ENCODE measurements at regions not wholly inside any gene's neighbourhood (a gene's known extent, or its start where the extent isn't known, plus 50 kb on each side); places are given as distances from the start of the nearest gene placed in this dataset.

DNA sequence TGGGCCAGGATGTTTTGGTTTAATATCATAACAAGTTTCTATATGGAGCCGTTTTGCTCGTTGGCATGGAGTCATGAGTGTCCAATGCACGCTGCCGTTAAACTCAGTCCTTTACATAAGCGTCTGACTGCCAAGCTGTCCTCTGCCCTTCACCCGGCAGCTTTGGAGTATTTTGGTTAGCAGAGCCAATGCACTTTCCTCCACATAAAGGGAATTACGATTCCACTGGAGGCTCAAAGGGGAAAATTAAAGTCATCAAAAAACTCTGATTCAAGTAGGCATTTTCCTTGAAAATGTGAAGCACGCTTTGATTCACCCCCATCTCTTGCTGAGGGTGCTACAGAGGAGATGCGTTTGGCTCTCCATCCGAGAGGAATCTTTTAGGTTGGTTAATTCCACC is 144.4 kb upstream of the ARGLU1 start:
- no peaks in the 10 kb centered on the region for H3K9me3 ChIP-seq (ENCODE audit: control insufficient read depth, insufficient read depth, low read length)
- DNase-seq (ENCODE audit: low read depth in 4 of 6, low spot score in 6 of 6) = peak in 1 of 6 donors; percentile 34
- H3K36me3 ChIP-seq (ENCODE audit: control insufficient read depth, insufficient read depth, low read length) = no peaks in the 10 kb centered on the region
- H3K27me3 ChIP-seq (ENCODE audit: control insufficient read depth, insufficient read depth, low read length) = no peaks in the 10 kb centered on the region
- WGBS (ENCODE audit: insufficient coverage) = no CpG with 5 or more reads among the region's 10 CpGs
- peaks cover 3% of the 10 kb centered on the region for H3K4me1 ChIP-seq (ENCODE audit: control insufficient read depth, insufficient read depth, low read length)
- no peak overlapping the region for H3K27ac ChIP-seq (ENCODE audit: low read depth, low read length)
- H3K4me3 ChIP-seq (ENCODE audit: low read depth, low read length) = no peak overlapping the region

DNA sequence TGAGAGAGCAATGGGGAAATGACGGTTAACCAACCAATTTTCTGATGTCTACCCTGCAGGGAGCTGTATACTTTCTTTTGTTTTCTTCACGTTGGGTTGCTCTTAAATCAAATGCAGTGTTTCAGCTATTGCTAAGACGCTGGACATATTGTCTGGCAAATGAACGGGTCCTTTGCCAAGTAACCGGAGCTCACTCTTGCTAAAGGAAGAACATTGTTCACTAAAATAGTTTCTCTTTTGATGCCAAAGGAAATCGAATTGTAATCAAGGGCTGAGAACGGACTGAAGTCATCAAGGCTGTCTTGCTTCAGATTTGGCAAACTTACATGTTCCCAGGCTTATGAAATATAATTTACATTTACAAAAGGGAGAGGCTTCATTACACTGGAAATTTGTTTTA is 142.3 kb upstream of the ARGLU1 start:
- no peaks in the 10 kb centered on the region for H3K9me3 ChIP-seq (ENCODE audit: control insufficient read depth, insufficient read depth, low read length)
- no peak overlapping the region for H3K4me3 ChIP-seq (ENCODE audit: low read depth, low read length)
- H3K36me3 ChIP-seq (ENCODE audit: control insufficient read depth, insufficient read depth, low read length) = no peaks in the 10 kb centered on the region
- peak in 2 of 6 donors; percentile 28 to 77 for DNase-seq (ENCODE audit: low read depth in 4 of 6, low spot score in 6 of 6)
- H3K4me1 ChIP-seq (ENCODE audit: control insufficient read depth, insufficient read depth, low read length) = peaks cover 3% of the 10 kb centered on the region
- no peaks in the 10 kb centered on the region for H3K27me3 ChIP-seq (ENCODE audit: control insufficient read depth, insufficient read depth, low read length)
- WGBS (ENCODE audit: insufficient coverage) = 29% methylated on average over 5 of the region's 7 CpGs
- H3K27ac ChIP-seq (ENCODE audit: low read depth, low read length) = peak overlapping the region; percentile 49

DNA sequence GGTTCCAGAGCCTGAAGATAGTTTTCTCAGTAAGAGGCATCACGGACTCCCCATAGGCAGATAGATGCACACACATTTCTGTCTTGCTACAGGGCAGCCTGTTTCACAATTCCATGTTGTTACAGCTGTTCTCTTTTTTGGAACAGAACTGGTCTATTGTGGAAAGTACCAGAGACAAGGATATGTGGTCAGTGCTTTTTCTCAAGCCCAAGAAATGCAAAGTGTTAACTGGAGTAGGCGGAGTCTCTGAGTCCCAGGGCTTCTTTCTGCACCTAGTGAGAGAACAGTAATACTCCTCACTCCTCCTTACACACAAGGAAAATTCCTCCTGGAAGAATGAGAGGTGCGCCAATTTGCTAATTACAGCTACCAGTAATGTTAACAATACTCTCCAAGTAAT is 141.6 kb upstream of the ARGLU1 start:
- Histone ChIP-seq H3K9me3 (ENCODE audit: control insufficient read depth, insufficient read depth, low read length) (no peaks in the 10 kb centered on the region), H3K36me3 (ENCODE audit: control insufficient read depth, insufficient read depth, low read length) (no peaks in the 10 kb centered on the region), H3K27ac (ENCODE audit: low read depth, low read length) (peak overlapping the region; percentile 49), H3K4me1 (ENCODE audit: control insufficient read depth, insufficient read depth, low read length) (peaks cover 3% of the 10 kb centered on the region), H3K4me3 (ENCODE audit: low read depth, low read length) (no peak overlapping the region), H3K27me3 (ENCODE audit: control insufficient read depth, insufficient read depth, low read length) (no peaks in the 10 kb centered on the region)
- peak in 1 of 6 donors; percentile 62 for DNase-seq (ENCODE audit: low read depth in 4 of 6, low spot score in 6 of 6)
- no CpG with 5 or more reads among the region's 3 CpGs for WGBS (ENCODE audit: insufficient coverage)

DNA sequence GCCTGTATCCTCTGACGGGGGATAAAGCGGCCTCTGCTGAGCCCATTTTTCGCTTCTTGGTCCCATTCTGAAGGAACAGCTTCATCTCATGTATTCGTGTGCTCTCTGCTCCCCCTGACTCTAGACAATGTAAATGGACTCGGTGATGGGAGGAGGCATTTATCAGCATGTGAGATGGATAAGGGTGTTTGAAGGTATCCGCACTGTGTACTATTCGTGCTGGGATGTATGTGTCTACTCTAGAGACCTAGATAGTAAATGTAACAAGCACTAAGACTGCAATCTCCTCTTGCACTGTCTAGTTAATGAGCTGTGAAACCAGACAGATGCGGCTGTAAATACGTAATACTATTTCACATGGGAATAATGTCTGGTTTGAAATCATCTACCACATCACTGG is 134.6 kb upstream of the ARGLU1 start:
- Histone ChIP-seq H3K36me3 (ENCODE audit: control insufficient read depth, insufficient read depth, low read length) (no peaks in the 10 kb centered on the region), H3K4me1 (ENCODE audit: control insufficient read depth, insufficient read depth, low read length) (no peaks in the 10 kb centered on the region), H3K9me3 (ENCODE audit: control insufficient read depth, insufficient read depth, low read length) (no peaks in the 10 kb centered on the region), H3K4me3 (ENCODE audit: low read depth, low read length) (no peak overlapping the region), H3K27ac (ENCODE audit: low read depth, low read length) (no peak overlapping the region), H3K27me3 (ENCODE audit: control insufficient read depth, insufficient read depth, low read length) (no peaks in the 10 kb centered on the region)
- WGBS (ENCODE audit: insufficient coverage) = 52% methylated on average over 4 of the region's 9 CpGs
- DNase-seq (ENCODE audit: low read depth in 4 of 6, low spot score in 6 of 6) = peak in 1 of 6 donors; percentile 80

DNA sequence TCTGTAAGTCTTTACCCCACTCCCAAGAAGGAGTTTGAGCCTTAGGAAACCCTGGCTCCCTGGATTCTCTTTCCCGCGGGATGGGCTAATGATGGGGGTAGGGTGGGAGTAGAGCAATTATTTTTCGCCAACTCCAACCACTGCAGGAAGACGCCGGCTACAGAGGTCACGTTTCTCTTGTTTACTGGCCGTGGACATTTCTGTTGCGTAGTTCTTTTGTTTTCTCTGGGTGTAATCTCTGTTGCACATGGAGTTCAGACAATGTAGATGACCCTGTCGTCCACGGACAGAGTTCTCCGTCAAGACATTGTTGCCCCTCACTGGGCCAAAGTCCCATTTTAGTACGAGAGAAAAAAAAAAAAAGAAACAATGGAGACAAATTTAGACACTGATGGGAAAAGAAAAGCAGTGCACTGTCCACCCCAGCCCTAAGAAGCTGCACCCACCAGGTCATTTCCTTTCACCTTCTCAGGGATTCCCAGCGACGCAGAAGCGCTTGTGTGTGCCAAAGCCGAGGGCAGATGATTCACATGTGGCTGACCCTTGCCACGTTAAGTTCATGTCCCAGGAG is 133.9 kb upstream of the ARGLU1 start:
- H3K27me3 ChIP-seq (ENCODE audit: control insufficient read depth, insufficient read depth, low read length) = no peaks in the 10 kb centered on the region
- no peak overlapping the region for H3K27ac ChIP-seq (ENCODE audit: low read depth, low read length)
- no peak overlapping the region for H3K4me3 ChIP-seq (ENCODE audit: low read depth, low read length)
- H3K36me3 ChIP-seq (ENCODE audit: control insufficient read depth, insufficient read depth, low read length) = no peaks in the 10 kb centered on the region
- H3K9me3 ChIP-seq (ENCODE audit: control insufficient read depth, insufficient read depth, low read length) = no peaks in the 10 kb centered on the region
- WGBS (ENCODE audit: insufficient coverage) = 60% methylated on average over 13 of the region's 17 CpGs
- no peak for DNase-seq (ENCODE audit: low read depth in 4 of 6, low spot score in 6 of 6)
- H3K4me1 ChIP-seq (ENCODE audit: control insufficient read depth, insufficient read depth, low read length) = no peaks in the 10 kb centered on the region

DNA sequence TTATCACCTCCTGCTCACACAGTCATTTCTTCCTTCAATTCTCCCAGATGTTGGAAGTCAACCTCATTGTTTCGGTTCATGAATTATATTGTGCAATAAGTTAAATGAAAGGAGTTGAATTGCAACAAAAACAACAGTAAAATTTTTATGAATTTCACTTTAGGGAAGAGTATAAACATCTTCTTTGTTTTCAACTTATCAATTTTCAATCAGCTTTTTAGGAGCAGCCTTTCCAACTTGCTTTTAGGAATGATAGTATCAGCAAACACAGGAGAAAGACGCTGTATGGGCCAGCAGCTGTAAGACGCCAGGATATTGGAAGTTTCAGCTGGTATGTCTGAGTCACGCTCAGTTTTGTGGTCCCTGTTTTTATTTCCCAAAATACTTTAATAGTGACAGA is 132.5 kb upstream of the ARGLU1 start:
- Histone ChIP-seq H3K27me3 (ENCODE audit: control insufficient read depth, insufficient read depth, low read length) (no peaks in the 10 kb centered on the region), H3K27ac (ENCODE audit: low read depth, low read length) (no peak overlapping the region), H3K4me1 (ENCODE audit: control insufficient read depth, insufficient read depth, low read length) (no peaks in the 10 kb centered on the region), H3K36me3 (ENCODE audit: control insufficient read depth, insufficient read depth, low read length) (no peaks in the 10 kb centered on the region), H3K9me3 (ENCODE audit: control insufficient read depth, insufficient read depth, low read length) (no peaks in the 10 kb centered on the region), H3K4me3 (ENCODE audit: low read depth, low read length) (no peak overlapping the region)
- no CpG with 5 or more reads among the region's 4 CpGs for WGBS (ENCODE audit: insufficient coverage)
- DNase-seq (ENCODE audit: low read depth in 4 of 6, low spot score in 6 of 6) = no peak

DNA sequence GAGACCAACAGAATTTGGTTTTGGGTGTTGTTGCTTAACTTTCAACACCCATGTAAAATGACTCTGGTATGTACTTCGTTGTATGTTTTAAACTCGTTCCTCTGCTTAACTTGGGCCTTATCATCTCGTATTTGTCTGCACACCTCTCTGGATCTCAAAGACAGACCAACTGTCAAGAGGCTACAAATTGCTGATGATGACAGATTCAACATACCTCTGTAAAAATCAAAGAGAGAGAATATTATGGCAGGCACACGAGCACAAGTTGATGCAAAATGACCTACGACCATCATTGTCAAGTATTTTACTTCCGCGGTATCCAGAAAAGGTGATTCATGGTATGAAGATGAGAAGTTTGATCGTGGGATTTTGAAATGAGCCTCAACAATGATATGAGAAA is 132.1 kb upstream of the ARGLU1 start:
- WGBS (ENCODE audit: insufficient coverage) = no CpG with 5 or more reads among the region's 8 CpGs
- no peak for DNase-seq (ENCODE audit: low read depth in 4 of 6, low spot score in 6 of 6)
- Histone ChIP-seq H3K4me3 (ENCODE audit: low read depth, low read length) (no peak overlapping the region), H3K4me1 (ENCODE audit: control insufficient read depth, insufficient read depth, low read length) (no peaks in the 10 kb centered on the region), H3K36me3 (ENCODE audit: control insufficient read depth, insufficient read depth, low read length) (no peaks in the 10 kb centered on the region), H3K9me3 (ENCODE audit: control insufficient read depth, insufficient read depth, low read length) (no peaks in the 10 kb centered on the region), H3K27ac (ENCODE audit: low read depth, low read length) (no peak overlapping the region), H3K27me3 (ENCODE audit: control insufficient read depth, insufficient read depth, low read length) (no peaks in the 10 kb centered on the region)

DNA sequence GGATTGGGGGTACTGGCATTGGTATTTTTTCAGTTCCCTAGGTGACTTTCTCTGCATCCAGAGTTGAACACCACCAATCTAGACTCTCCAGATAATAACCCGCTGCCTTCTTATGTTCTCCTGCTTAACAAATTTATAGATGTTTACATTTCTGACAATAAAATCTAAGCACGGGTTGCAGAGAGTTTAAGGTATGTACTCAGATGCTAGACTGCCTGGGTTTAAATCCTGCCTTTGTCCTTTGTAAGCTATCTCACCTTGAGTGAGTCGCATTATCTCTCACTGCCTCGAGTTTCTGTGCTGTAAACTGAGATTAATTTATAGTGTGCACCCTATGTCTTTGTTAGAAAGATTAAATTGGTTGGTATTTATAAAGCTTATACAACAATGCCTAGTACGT is 131.4 kb upstream of the ARGLU1 start:
- WGBS (ENCODE audit: insufficient coverage) = 100% methylated on average over 1 of the region's 5 CpGs
- Histone ChIP-seq H3K4me1 (ENCODE audit: control insufficient read depth, insufficient read depth, low read length) (no peaks in the 10 kb centered on the region), H3K36me3 (ENCODE audit: control insufficient read depth, insufficient read depth, low read length) (no peaks in the 10 kb centered on the region), H3K9me3 (ENCODE audit: control insufficient read depth, insufficient read depth, low read length) (no peaks in the 10 kb centered on the region), H3K27ac (ENCODE audit: low read depth, low read length) (no peak overlapping the region), H3K27me3 (ENCODE audit: control insufficient read depth, insufficient read depth, low read length) (no peaks in the 10 kb centered on the region), H3K4me3 (ENCODE audit: low read depth, low read length) (no peak overlapping the region)
- no peak for DNase-seq (ENCODE audit: low read depth in 4 of 6, low spot score in 6 of 6)

DNA sequence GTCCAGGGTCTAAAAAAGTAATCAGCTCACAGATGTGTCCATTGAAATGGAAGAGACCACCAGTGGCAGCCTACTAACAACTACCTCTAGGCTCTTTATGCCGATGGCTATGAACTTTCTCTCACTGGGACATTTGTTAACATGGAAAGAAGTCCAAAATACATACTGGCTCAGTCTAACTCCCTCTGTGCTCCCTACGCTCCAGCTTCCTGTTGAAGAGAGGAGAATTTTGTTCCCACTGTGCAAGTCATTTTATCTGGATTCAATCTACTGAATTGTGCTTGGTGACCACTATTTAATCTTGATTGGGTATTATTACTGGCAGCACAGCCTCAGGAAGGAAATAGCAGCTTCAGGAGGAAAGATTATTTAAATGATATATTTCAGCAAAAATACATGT is 128.8 kb upstream of the ARGLU1 start:
- WGBS (ENCODE audit: insufficient coverage) = no CpG with 5 or more reads among the region's 2 CpGs
- H3K36me3 ChIP-seq (ENCODE audit: control insufficient read depth, insufficient read depth, low read length) = no peaks in the 10 kb centered on the region
- no peak for DNase-seq (ENCODE audit: low read depth in 4 of 6, low spot score in 6 of 6)
- H3K27me3 ChIP-seq (ENCODE audit: control insufficient read depth, insufficient read depth, low read length) = no peaks in the 10 kb centered on the region
- no peaks in the 10 kb centered on the region for H3K9me3 ChIP-seq (ENCODE audit: control insufficient read depth, insufficient read depth, low read length)
- H3K27ac ChIP-seq (ENCODE audit: low read depth, low read length) = no peak overlapping the region
- no peak overlapping the region for H3K4me3 ChIP-seq (ENCODE audit: low read depth, low read length)
- H3K4me1 ChIP-seq (ENCODE audit: control insufficient read depth, insufficient read depth, low read length) = no peaks in the 10 kb centered on the region

DNA sequence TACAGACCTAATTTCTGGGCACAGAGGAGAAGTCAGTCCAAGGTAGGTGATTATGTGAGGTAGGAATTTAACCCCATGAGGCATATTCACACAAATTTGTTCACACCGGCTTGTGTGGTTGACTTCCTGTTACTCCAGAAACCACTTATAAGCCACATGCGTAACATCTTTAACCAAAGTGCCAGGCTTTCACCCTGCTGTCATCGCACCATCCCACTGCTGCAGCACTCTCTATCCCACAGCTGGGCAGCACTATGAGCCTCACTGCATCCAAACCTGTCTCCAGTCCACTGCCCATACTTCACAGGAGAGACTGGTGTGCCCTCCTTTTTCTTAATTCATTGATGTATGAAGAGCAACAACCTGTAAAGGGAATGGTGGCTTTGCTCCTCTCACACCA is 128.2 kb upstream of the ARGLU1 start:
- WGBS (ENCODE audit: insufficient coverage) = 100% methylated on average over 3 of the region's 3 CpGs
- Histone ChIP-seq H3K9me3 (ENCODE audit: control insufficient read depth, insufficient read depth, low read length) (no peaks in the 10 kb centered on the region), H3K27ac (ENCODE audit: low read depth, low read length) (no peak overlapping the region), H3K4me3 (ENCODE audit: low read depth, low read length) (no peak overlapping the region), H3K27me3 (ENCODE audit: control insufficient read depth, insufficient read depth, low read length) (no peaks in the 10 kb centered on the region), H3K4me1 (ENCODE audit: control insufficient read depth, insufficient read depth, low read length) (peaks cover 2% of the 10 kb centered on the region), H3K36me3 (ENCODE audit: control insufficient read depth, insufficient read depth, low read length) (no peaks in the 10 kb centered on the region)
- DNase-seq (ENCODE audit: low read depth in 4 of 6, low spot score in 6 of 6) = no peak
